ENCODE measurements at regions not wholly inside any gene's neighbourhood (a gene's known extent, or its start where the extent isn't known, plus 50 kb on each side); places are given as distances from the start of the nearest gene placed in this dataset.

DNA sequence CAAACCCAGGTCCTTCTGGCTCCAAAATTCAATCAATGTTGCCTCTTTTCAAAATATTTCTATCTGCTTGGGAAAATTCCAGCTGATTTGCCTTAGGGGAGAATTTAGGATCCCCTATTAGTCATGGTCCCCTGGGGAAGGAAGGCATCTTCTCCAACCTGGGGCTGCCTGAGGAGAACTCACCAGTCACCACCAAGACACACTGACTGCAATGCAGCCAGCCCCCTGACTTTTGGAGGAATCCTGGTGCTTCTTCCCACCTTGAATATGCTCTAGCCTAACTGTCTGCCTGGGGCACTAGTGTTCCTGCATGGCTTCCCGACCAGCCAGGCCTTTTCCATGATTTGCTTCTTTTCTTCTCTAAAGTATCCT, 71.8 kb upstream of the BCL2L14 start:
- H2AFZ ChIP-seq: no peak overlapping the region
- TF ChIP-seq CTCF (IDR thresholded peaks at IDR 0.05): no peak
- no peaks in the 10 kb centered on the region for H3K4me1 ChIP-seq
- no peak overlapping the region for H3K9ac ChIP-seq
- no peaks in the 10 kb centered on the region for H3K9me3 ChIP-seq (ENCODE audit: control insufficient read depth, low read length)
- H3K36me3 ChIP-seq (ENCODE audit: control insufficient read depth, insufficient read depth, low read length): no peaks in the 10 kb centered on the region
- H3K79me2 ChIP-seq: no peaks in the 10 kb centered on the region
- H3K27me3 ChIP-seq (ENCODE audit: control insufficient read depth, insufficient read depth, low read length): no peaks in the 10 kb centered on the region
- no peak overlapping the region for H3K27ac ChIP-seq
- H3K4me2 ChIP-seq (ENCODE audit: low read length): no peak overlapping the region
- no peak overlapping the region for H3K4me3 ChIP-seq (ENCODE audit: low read depth, low read length)

GRCh38 chr12:12003609-12004008, 67.1 kb upstream of the BCL2L14 start:
- Histone ChIP-seq H3K27me3 (ENCODE audit: control insufficient read depth, insufficient read depth, low read length) (no peaks in the 10 kb centered on the region), H3K9ac (no peak overlapping the region), H3K4me3 (ENCODE audit: low read depth, low read length) (no peak overlapping the region), H3K4me2 (ENCODE audit: low read length) (no peak overlapping the region), H3K36me3 (ENCODE audit: control insufficient read depth, insufficient read depth, low read length) (no peaks in the 10 kb centered on the region), H3K27ac (no peak overlapping the region), H3K79me2 (no peaks in the 10 kb centered on the region), H2AFZ (no peak overlapping the region), H3K9me3 (ENCODE audit: control insufficient read depth, low read length) (no peaks in the 10 kb centered on the region), H3K4me1 (peaks cover 6% of the 10 kb centered on the region)
- TF ChIP-seq CTCF (IDR thresholded peaks at IDR 0.05): no peak

- H3K9me3 ChIP-seq (ENCODE audit: control insufficient read depth, low read length): no peaks in the 10 kb centered on the region
- no peaks in the 10 kb centered on the region for H3K79me2 ChIP-seq
- H3K36me3 ChIP-seq (ENCODE audit: control insufficient read depth, insufficient read depth, low read length): no peaks in the 10 kb centered on the region
- no peak overlapping the region for H3K4me2 ChIP-seq (ENCODE audit: low read length)
- peaks cover 10% of the 10 kb centered on the region for H3K4me1 ChIP-seq
- no peak overlapping the region for H3K27ac ChIP-seq
- H3K27me3 ChIP-seq (ENCODE audit: control insufficient read depth, insufficient read depth, low read length): no peaks in the 10 kb centered on the region
- H3K4me3 ChIP-seq (ENCODE audit: low read depth, low read length): no peak overlapping the region
- no peak overlapping the region for H3K9ac ChIP-seq
- no peak overlapping the region for H2AFZ ChIP-seq
- no peak for TF ChIP-seq CTCF (IDR thresholded peaks at IDR 0.05)
Measured at GRCh38 chr12:12004524-12004923, 66.2 kb upstream of the BCL2L14 start.

GRCh38 chr12:12007001-12007712, 63.6 kb upstream of the BCL2L14 start:
- Histone ChIP-seq H3K9me3 (ENCODE audit: control insufficient read depth, low read length) (no peaks in the 10 kb centered on the region), H3K27ac (no peak overlapping the region), H3K4me1 (peaks cover 26% of the 10 kb centered on the region), H3K79me2 (no peaks in the 10 kb centered on the region), H3K9ac (no peak overlapping the region), H3K36me3 (ENCODE audit: control insufficient read depth, insufficient read depth, low read length) (no peaks in the 10 kb centered on the region), H3K4me3 (ENCODE audit: low read depth, low read length) (no peak overlapping the region), H3K27me3 (ENCODE audit: control insufficient read depth, insufficient read depth, low read length) (no peaks in the 10 kb centered on the region), H2AFZ (no peak overlapping the region), H3K4me2 (ENCODE audit: low read length) (no peak overlapping the region)
- no peak for TF ChIP-seq CTCF (IDR thresholded peaks at IDR 0.05)

DNA sequence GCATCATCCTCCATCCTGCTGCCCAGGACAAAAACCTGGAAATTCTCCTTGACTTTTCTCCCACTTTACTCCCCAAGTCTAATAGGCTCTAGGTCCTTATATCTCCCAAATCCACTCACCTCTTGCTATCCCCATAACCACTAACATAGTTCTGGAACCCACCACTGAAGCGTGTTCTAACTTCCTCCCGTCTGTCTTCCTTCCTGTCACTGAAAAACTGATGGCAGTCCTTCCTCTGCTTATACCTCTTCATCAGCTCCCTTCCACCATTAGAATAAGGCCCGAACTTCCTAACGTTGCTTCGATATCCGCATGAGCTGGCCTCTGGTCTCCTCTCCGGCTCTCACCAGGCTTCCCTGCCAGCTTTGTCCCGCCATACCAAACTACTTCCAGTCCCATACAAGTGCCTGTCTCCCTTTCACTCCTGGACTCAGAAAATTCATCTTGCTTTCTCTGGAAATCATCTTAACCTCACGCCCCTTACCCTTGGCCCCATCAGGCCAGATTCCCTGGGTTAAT, 63.0 kb upstream of the BCL2L14 start:
- TF ChIP-seq CTCF (IDR thresholded peaks at IDR 0.05): no peak
- Histone ChIP-seq H3K36me3 (ENCODE audit: control insufficient read depth, insufficient read depth, low read length) (no peaks in the 10 kb centered on the region), H3K27me3 (ENCODE audit: control insufficient read depth, insufficient read depth, low read length) (no peaks in the 10 kb centered on the region), H3K4me3 (ENCODE audit: low read depth, low read length) (no peak overlapping the region), H3K79me2 (no peaks in the 10 kb centered on the region), H3K9ac (no peak overlapping the region), H3K9me3 (ENCODE audit: control insufficient read depth, low read length) (no peaks in the 10 kb centered on the region), H2AFZ (peak overlapping the region; percentile 33), H3K4me1 (peaks cover 26% of the 10 kb centered on the region), H3K4me2 (ENCODE audit: low read length) (no peak overlapping the region), H3K27ac (no peak overlapping the region)

Data from parathyroid adenoma (tissue), 2 donors.